ENCODE measurements at regions not wholly inside any gene's neighbourhood (a gene's known extent, or its start where the extent isn't known, plus 50 kb on each side); places are given as distances from the start of the nearest gene placed in this dataset.
"Not testable (repeated sequence)": the region's sequence is repeated elsewhere in the genome, so short reads cannot be mapped to it uniquely, and the experiment has no call there.

- no peak for DNase-seq (ENCODE audit: low read depth)
These were observed 267.9 kb upstream of the PTCHD4 start for GRCh38 chr6:48378884-48379407.

GRCh38 chr6:48377115-48377514 is 266.1 kb upstream of the PTCHD4 start:
- H3K4me3 ChIP-seq (replicated peaks; ENCODE audit: low read depth, low read length) = no peak overlapping the region
- DNase-seq (ENCODE audit: low read depth) = no peak

More at GRCh38 chr6:48378884-48379407, 267.9 kb upstream of the PTCHD4 start:
- no peak for TF ChIP-seq CTCF (IDR thresholded peaks at IDR 0.05; ENCODE audit: low read length, missing control alignments)
- H3K4me3 ChIP-seq (replicated peaks; ENCODE audit: low read depth, low read length) = no peak overlapping the region

GRCh38 chr6:48371226-48371625 is 260.2 kb upstream of the PTCHD4 start:
- DNase-seq (ENCODE audit: low read depth); H3K4me3 ChIP-seq (replicated peaks; ENCODE audit: low read depth, low read length): not testable (repeated sequence)

More at GRCh38 chr6:48377115-48377514, 266.1 kb upstream of the PTCHD4 start:
- no peak for TF ChIP-seq CTCF (IDR thresholded peaks at IDR 0.05; ENCODE audit: low read length, missing control alignments)

GRCh38 chr6:48369100-48369499 is 258.1 kb upstream of the PTCHD4 start:
- DNase-seq (ENCODE audit: low read depth) = no peak
- no peak for TF ChIP-seq CTCF (IDR thresholded peaks at IDR 0.05; ENCODE audit: low read length, missing control alignments)
- no peak overlapping the region for H3K4me3 ChIP-seq (replicated peaks; ENCODE audit: low read depth, low read length)

GRCh38 chr6:48325701-48326100 is 214.7 kb upstream of the PTCHD4 start:
- no peak overlapping the region for H3K4me3 ChIP-seq (replicated peaks; ENCODE audit: low read depth, low read length)
- no peak for TF ChIP-seq CTCF (IDR thresholded peaks at IDR 0.05; ENCODE audit: low read length, missing control alignments)
- peak; percentile 15 for DNase-seq (ENCODE audit: low read depth)

GRCh38 chr6:48318670-48319069 is 207.7 kb upstream of the PTCHD4 start:
- TF ChIP-seq CTCF (IDR thresholded peaks at IDR 0.05; ENCODE audit: low read length, missing control alignments) = no peak
- no peak for DNase-seq (ENCODE audit: low read depth)
- no peak overlapping the region for H3K4me3 ChIP-seq (replicated peaks; ENCODE audit: low read depth, low read length)

- TF ChIP-seq CTCF (IDR thresholded peaks at IDR 0.05; ENCODE audit: low read length, missing control alignments) = no peak
- no peak for DNase-seq (ENCODE audit: low read depth)
These were observed 204.9 kb upstream of the PTCHD4 start for GRCh38 chr6:48315915-48316314.

More at GRCh38 chr6:48315915-48316314, 204.9 kb upstream of the PTCHD4 start:
- H3K4me3 ChIP-seq (replicated peaks; ENCODE audit: low read depth, low read length) = no peak overlapping the region
